ENCODE measurements at regions not wholly inside any gene's neighbourhood (a gene's known extent, or its start where the extent isn't known, plus 50 kb on each side); places are given as distances from the start of the nearest gene placed in this dataset.
"Not testable (repeated sequence)": the region's sequence is repeated elsewhere in the genome, so short reads cannot be mapped to it uniquely, and the experiment has no call there.

- no peak for DNase-seq
Observed at GRCh38 chr7:34401776-34402175, 256.2 kb upstream of the NPSR1 start.

- no peak for DNase-seq
Observed at GRCh38 chr7:34406848-34407530, 251.0 kb upstream of the NPSR1 start.

GRCh38 chr7:34407586-34407985, 250.4 kb upstream of the NPSR1 start:
- no peak for DNase-seq

GRCh38 chr7:34417781-34418180, 240.2 kb upstream of the NPSR1 start:
- DNase-seq: no peak

- DNase-seq: no peak
Observed at GRCh38 chr7:34421526-34421925, 236.5 kb upstream of the NPSR1 start.

GRCh38 chr7:34425194-34425593, 232.8 kb upstream of the NPSR1 start:
- no peak for DNase-seq

GRCh38 chr7:34425631-34426384, 232.2 kb upstream of the NPSR1 start:
- DNase-seq: no peak

- DNase-seq: no peak
Observed at GRCh38 chr7:34430456-34430855, 227.6 kb upstream of the NPSR1 start.

- no peak for DNase-seq
Observed at GRCh38 chr7:34438436-34438835, 219.6 kb upstream of the NPSR1 start.

GRCh38 chr7:34445653-34446052, 212.4 kb upstream of the NPSR1 start:
- no peak for DNase-seq

- DNase-seq: not testable (repeated sequence)
Observed at GRCh38 chr7:34448531-34448930, 209.5 kb upstream of the NPSR1 start.

GRCh38 chr7:34449765-34450164, 208.3 kb upstream of the NPSR1 start:
- no peak for DNase-seq

GRCh38 chr7:34451183-34451582, 206.8 kb upstream of the NPSR1 start:
- DNase-seq: no peak

- no peak for DNase-seq
Observed at GRCh38 chr7:34451923-34452322, 206.1 kb upstream of the NPSR1 start.

- no peak for DNase-seq
Observed at GRCh38 chr7:34452363-34452762, 205.7 kb upstream of the NPSR1 start.

GRCh38 chr7:34453150-34453549, 204.9 kb upstream of the NPSR1 start:
- DNase-seq: no peak

- no peak for DNase-seq
Observed at GRCh38 chr7:34454381-34454780, 203.6 kb upstream of the NPSR1 start.

- no peak for DNase-seq
Observed at GRCh38 chr7:34457329-34457728, 200.7 kb upstream of the NPSR1 start.

- no peak for DNase-seq
Observed at GRCh38 chr7:34463830-34464229, 194.2 kb upstream of the NPSR1 start.

- DNase-seq: no peak
Observed at GRCh38 chr7:34471844-34472243, 186.2 kb upstream of the NPSR1 start.

- DNase-seq: no peak
Observed at GRCh38 chr7:34486371-34486770, 171.6 kb upstream of the NPSR1 start.

- no peak for DNase-seq
Observed at GRCh38 chr7:34487391-34488115, 170.5 kb upstream of the NPSR1 start.

GRCh38 chr7:34488766-34489165, 169.3 kb upstream of the NPSR1 start:
- DNase-seq: no peak

GRCh38 chr7:34491899-34492298, 166.1 kb upstream of the NPSR1 start:
- DNase-seq: no peak

Data from activated CD4-positive, alpha-beta T cell treated with anti-CD3 and anti-CD28 coated beads, Interleukin-10, Interleukin-2, amounts not matched to agents 100 ng/mL and 50 ng/mL, durations not matched to agents 16 hours and 8 hours (primary cell).